Neuronal stem cell (in vitro differentiated cells): ENCODE measurements at regions not wholly inside any gene's neighbourhood (a gene's known extent, or its start where the extent isn't known, plus 50 kb on each side); places are given as distances from the start of the nearest gene placed in this dataset.

Experiments
- DNase-seq: peaks from one replicate; pipeline ENCODE4 v3.0.0-alpha.2; 2013; ENCODE audit warnings: low spot score
- H2AFZ ChIP-seq: one replicate; pipeline ENCODE4 v1.6.1; 2013; ENCODE audit warnings: mild to moderate bottlenecking, low read length, inconsistent platforms
- H2AK5ac ChIP-seq: 2 replicates; pipeline ENCODE4 v1.6.1; 2013; ENCODE audit warnings: low read depth, mild to moderate bottlenecking, inconsistent platforms, low read length, moderate library complexity, mixed read lengths
- H2BK120ac ChIP-seq: 2 replicates; pipeline ENCODE4 v1.6.1; 2013; ENCODE audit warnings: low read depth, mild to moderate bottlenecking, inconsistent platforms, low read length, moderate library complexity, mixed read lengths
- H2BK12ac ChIP-seq: one replicate; pipeline ENCODE4 v1.6.1; 2013; ENCODE audit warnings: low read length, inconsistent platforms
- H2BK15ac ChIP-seq: 2 replicates; pipeline ENCODE4 v1.6.1; 2013; ENCODE audit warnings: mild to moderate bottlenecking, low read length, inconsistent platforms, mixed read lengths
- H2BK5ac ChIP-seq: one replicate; pipeline ENCODE4 v1.6.1; 2013; ENCODE audit warnings: inconsistent platforms, mild to moderate bottlenecking, low read length, moderate library complexity
- H3K14ac ChIP-seq: one replicate; pipeline ENCODE4 v1.6.1; 2013; ENCODE audit warnings: low read length, inconsistent platforms
- H3K18ac ChIP-seq: 2 replicates; pipeline ENCODE4 v1.6.1; 2013; ENCODE audit warnings: low read length, inconsistent platforms
- H3K23ac ChIP-seq: 2 replicates; pipeline ENCODE4 v1.6.1; 2013; ENCODE audit warnings: low read depth, mild to moderate bottlenecking, mixed read lengths, low read length, inconsistent platforms; ENCODE audit not compliant: poor library complexity
- H3K27ac ChIP-seq: replicated peaks from 3 replicates; pipeline ENCODE4 v1.5.1; 2013; ENCODE audit warnings: low read length, inconsistent platforms
- H3K27me3 ChIP-seq, 3 experiments: 2 replicates each; pipeline ENCODE4 v1.6.1; 2013; ENCODE audit warnings: low read length in 3 of 3, mild to moderate bottlenecking in 2 of 3, inconsistent platforms in 1 of 3, low read depth in 1 of 3, mixed read lengths in 1 of 3, moderate library complexity in 1 of 3; ENCODE audit not compliant: control insufficient read depth in 3 of 3, insufficient read depth in 3 of 3
- H3K36me3 ChIP-seq, 2 donors: replicated peaks in 1 of 2; 2 replicates each; pipeline ENCODE4 v1.6.1; 2013; ENCODE audit warnings: low read length in 2 of 2; ENCODE audit not compliant: control insufficient read depth in 2 of 2, insufficient read depth in 2 of 2
- H3K4ac ChIP-seq: 2 replicates; pipeline ENCODE4 v1.6.1; 2013; ENCODE audit warnings: inconsistent platforms, mild to moderate bottlenecking, low read length, moderate library complexity
- H3K4me1 ChIP-seq, 2 donors: 1 replicate in 1 of 2; 2 replicates in 1 of 2; pipeline ENCODE4 v1.6.1; 2013; ENCODE audit warnings: low read length in 2 of 2, low read depth in 1 of 2; ENCODE audit not compliant: control insufficient read depth in 2 of 2, insufficient read depth in 1 of 2
- H3K4me2 ChIP-seq: one replicate; pipeline ENCODE4 v1.6.1; 2013; ENCODE audit warnings: mild to moderate bottlenecking, low read length, inconsistent platforms; ENCODE audit not compliant: insufficient read depth, poor library complexity, severe bottlenecking
- H3K4me3 ChIP-seq, 2 donors: 2 replicates each; pipeline ENCODE4 v1.5.1; 2013; ENCODE audit warnings: low read length in 2 of 2, mild to moderate bottlenecking in 2 of 2, inconsistent platforms in 1 of 2, moderate library complexity in 1 of 2
- H3K79me1 ChIP-seq: one replicate; pipeline ENCODE4 v1.6.1; 2013; ENCODE audit warnings: low read depth, mild to moderate bottlenecking, inconsistent platforms, low read length, moderate library complexity
- H3K9ac ChIP-seq: one replicate; pipeline ENCODE4 v1.6.1; 2013; ENCODE audit warnings: mild to moderate bottlenecking, low read depth, low read length, inconsistent platforms; ENCODE audit not compliant: poor library complexity
- H3K9me3 ChIP-seq, 2 donors: replicated peaks in 1 of 2; 2 replicates each; pipeline versions ENCODE3 to v1.6.1; 2013; ENCODE audit warnings: low read length in 2 of 2, mild to moderate bottlenecking in 2 of 2, inconsistent platforms in 1 of 2, low read depth in 1 of 2, mixed read lengths in 1 of 2, moderate library complexity in 1 of 2; ENCODE audit not compliant: control insufficient read depth in 2 of 2, insufficient read depth in 1 of 2
- H4K8ac ChIP-seq: one replicate; pipeline ENCODE4 v1.6.1; 2013; ENCODE audit warnings: low read depth, mild to moderate bottlenecking, inconsistent platforms, low read length, moderate library complexity
- H4K91ac ChIP-seq: one replicate; pipeline ENCODE4 v1.6.1; 2013; ENCODE audit warnings: low read length, low read depth, mild to moderate bottlenecking, inconsistent platforms; ENCODE audit not compliant: poor library complexity
- WGBS, 2 donors: extraction: QIAGEN DNeasy Blood & Tissue Kit; methylation state at CpG; one replicate each; pipeline ENCODE4 v1.1.7; 2013; ENCODE audit warnings: missing lambda C conversion rate in 2 of 2, mixed read lengths in 1 of 2; ENCODE audit not compliant: insufficient read length in 2 of 2, insufficient replicate concordance in 1 of 2; ENCODE audit errors: extremely low coverage in 2 of 2; 5-methylcytosine and 5-hydroxymethylcytosine counted together

DNA sequence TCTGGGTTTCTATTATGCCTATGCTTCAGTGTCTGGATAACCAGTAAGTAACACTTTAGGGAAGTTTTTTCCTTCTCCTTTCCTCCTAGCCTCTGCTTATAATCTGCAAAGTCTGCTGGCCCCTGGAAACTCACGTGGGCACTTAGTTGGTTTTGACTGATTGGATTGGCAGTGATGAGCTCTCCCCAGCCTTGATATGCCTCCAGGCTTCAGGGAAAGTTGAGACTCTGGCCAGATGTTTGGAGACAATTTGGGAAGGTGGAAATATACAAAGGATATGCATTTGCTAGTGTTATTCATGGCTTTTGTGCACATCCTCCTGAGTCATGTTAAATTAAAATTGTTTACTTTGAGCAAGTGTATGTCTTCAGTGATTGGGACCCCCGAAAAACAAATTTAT, 160.2 kb upstream of the IL12B start:
- Histone ChIP-seq H3K9ac (no peak overlapping the region), H2BK12ac (no peak overlapping the region), H3K18ac (no peak overlapping the region), H2BK120ac (no peak overlapping the region), H3K4me3 (no peak overlapping the region), H3K27me3 (no peaks in the 10 kb centered on the region), H3K27ac (no peak overlapping the region), H3K4me2 (no peak overlapping the region), H3K4me1 (no peaks in the 10 kb centered on the region), H3K14ac (no peak overlapping the region), H3K9me3 (peaks cover 0 to 1% of the 10 kb centered on the region in 2 donors), H3K36me3 (no peaks in the 10 kb centered on the region), H3K4ac (no peak overlapping the region), H3K23ac (no peak overlapping the region), H3K79me1 (no peaks in the 10 kb centered on the region), H2AFZ (no peak overlapping the region), H4K91ac (no peak overlapping the region), H4K8ac (no peak overlapping the region), H2BK15ac (no peak overlapping the region), H2AK5ac (no peak overlapping the region), H2BK5ac (no peak overlapping the region)
- no peak for DNase-seq
- no CpG with 5 or more reads among the region's 2 CpGs for WGBS, 2 donors

DNA sequence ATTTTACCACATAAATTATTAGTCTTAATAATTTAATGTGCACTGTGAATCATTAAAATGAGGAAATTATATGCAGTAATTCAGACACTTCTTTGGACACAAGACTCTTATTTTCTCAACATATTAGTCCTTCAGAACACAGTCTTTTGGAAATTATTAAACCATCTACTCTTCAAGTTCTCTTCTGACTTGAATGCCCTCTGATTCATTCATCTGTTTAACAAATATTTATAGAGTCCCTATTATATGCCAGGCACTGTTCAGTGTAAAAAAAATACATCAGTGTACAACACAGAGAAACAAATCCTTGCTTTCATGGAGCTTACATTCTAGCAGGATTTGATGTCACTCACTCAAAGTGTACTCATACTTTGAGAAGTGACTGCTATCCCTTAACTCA, 163.4 kb upstream of the IL12B start:
- no peak overlapping the region for H3K14ac ChIP-seq
- H3K27ac ChIP-seq: no peak overlapping the region
- H3K9me3 ChIP-seq: no peaks in the 10 kb centered on the region
- H3K4me2 ChIP-seq: no peak overlapping the region
- no peak for DNase-seq
- H4K91ac ChIP-seq: no peak overlapping the region
- H2BK5ac ChIP-seq: no peak overlapping the region
- no peak overlapping the region for H2BK15ac ChIP-seq
- no peak overlapping the region for H2AK5ac ChIP-seq
- H3K4me3 ChIP-seq: no peak overlapping the region
- H2AFZ ChIP-seq: no peak overlapping the region
- H2BK120ac ChIP-seq: no peak overlapping the region
- H3K27me3 ChIP-seq: no peaks in the 10 kb centered on the region
- no peaks in the 10 kb centered on the region for H3K79me1 ChIP-seq
- no peak overlapping the region for H3K18ac ChIP-seq
- H3K9ac ChIP-seq: no peak overlapping the region
- no peak overlapping the region for H3K23ac ChIP-seq
- H3K4ac ChIP-seq: no peak overlapping the region
- no peak overlapping the region for H4K8ac ChIP-seq
- H2BK12ac ChIP-seq: no peak overlapping the region
- no peaks in the 10 kb centered on the region for H3K36me3 ChIP-seq
- no peaks in the 10 kb centered on the region for H3K4me1 ChIP-seq

DNA sequence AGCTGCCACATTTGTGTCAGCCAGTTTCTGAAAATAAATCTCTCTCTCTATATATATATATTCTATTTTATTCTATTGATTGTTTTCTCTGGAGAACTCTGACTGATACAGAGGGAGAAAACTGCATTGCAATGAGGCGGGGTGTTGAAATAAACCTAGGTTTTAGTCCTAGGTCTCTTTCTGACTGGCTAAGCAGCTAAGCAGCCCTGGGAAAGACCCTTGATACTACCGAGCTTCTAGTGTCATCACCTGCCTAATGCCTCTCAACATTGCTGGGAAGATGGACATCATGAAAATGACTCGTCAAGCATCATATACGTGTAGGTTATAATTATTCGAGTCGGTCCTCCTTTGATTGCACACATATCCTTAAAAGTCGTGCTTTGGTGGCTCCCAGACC, 166.5 kb upstream of the IL12B start:
- no peaks in the 10 kb centered on the region for H3K79me1 ChIP-seq
- no peak overlapping the region for H2AFZ ChIP-seq
- no peaks in the 10 kb centered on the region for H3K9me3 ChIP-seq
- H3K4me1 ChIP-seq: no peaks in the 10 kb centered on the region
- no peak overlapping the region for H3K27ac ChIP-seq
- no peak overlapping the region for H2AK5ac ChIP-seq
- no peak overlapping the region for H3K4ac ChIP-seq
- no CpG with 5 or more reads among the region's 7 CpGs for WGBS, 2 donors
- H3K23ac ChIP-seq: no peak overlapping the region
- no peak overlapping the region for H3K18ac ChIP-seq
- no peak overlapping the region for H3K4me3 ChIP-seq
- no peak overlapping the region for H3K9ac ChIP-seq
- H2BK5ac ChIP-seq: no peak overlapping the region
- no peaks in the 10 kb centered on the region for H3K36me3 ChIP-seq
- no peaks in the 10 kb centered on the region for H3K27me3 ChIP-seq
- H2BK12ac ChIP-seq: no peak overlapping the region
- no peak overlapping the region for H4K91ac ChIP-seq
- H3K4me2 ChIP-seq: no peak overlapping the region
- no peak overlapping the region for H2BK15ac ChIP-seq
- no peak overlapping the region for H3K14ac ChIP-seq
- no peak overlapping the region for H2BK120ac ChIP-seq
- no peak overlapping the region for H4K8ac ChIP-seq
- no peak for DNase-seq

DNA sequence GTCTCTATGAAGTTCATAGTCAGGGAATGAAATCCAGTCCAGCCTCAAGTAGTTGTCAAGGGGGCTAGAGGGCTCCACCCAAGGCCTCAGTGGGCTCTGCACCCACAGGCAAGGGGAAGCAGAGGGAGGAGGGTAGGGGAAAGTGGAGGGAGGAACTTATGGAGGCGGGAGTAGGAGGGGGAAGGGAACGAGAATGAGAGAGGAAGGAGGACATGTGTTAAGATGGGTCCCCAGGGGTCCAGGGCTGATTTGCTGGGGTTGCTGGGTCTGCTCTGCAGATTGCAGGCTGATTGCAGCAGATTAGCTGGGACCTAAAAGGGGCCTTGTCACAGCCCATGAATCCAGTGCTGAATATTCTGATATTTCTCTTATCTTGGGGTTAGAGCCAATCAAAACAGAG, 166.9 kb upstream of the IL12B start:
- H3K9ac ChIP-seq: no peak overlapping the region
- no peaks in the 10 kb centered on the region for H3K36me3 ChIP-seq
- H3K79me1 ChIP-seq: no peaks in the 10 kb centered on the region
- no peak overlapping the region for H2BK15ac ChIP-seq
- no peak overlapping the region for H2BK12ac ChIP-seq
- H3K4me3 ChIP-seq: no peak overlapping the region
- H3K23ac ChIP-seq: no peak overlapping the region
- no peak for DNase-seq
- no peak overlapping the region for H3K18ac ChIP-seq
- H4K91ac ChIP-seq: no peak overlapping the region
- H2BK5ac ChIP-seq: no peak overlapping the region
- no peak overlapping the region for H2BK120ac ChIP-seq
- no peaks in the 10 kb centered on the region for H3K9me3 ChIP-seq
- H3K4me2 ChIP-seq: no peak overlapping the region
- no peak overlapping the region for H4K8ac ChIP-seq
- H3K27me3 ChIP-seq: no peaks in the 10 kb centered on the region
- no peak overlapping the region for H3K14ac ChIP-seq
- no CpG with 5 or more reads among the region's 2 CpGs for WGBS, 2 donors
- H2AFZ ChIP-seq: no peak overlapping the region
- H3K27ac ChIP-seq: no peak overlapping the region
- no peak overlapping the region for H3K4ac ChIP-seq
- H3K4me1 ChIP-seq: no peaks in the 10 kb centered on the region
- H2AK5ac ChIP-seq: no peak overlapping the region
